ENCODE measurements at regions not wholly inside any gene's neighbourhood (a gene's known extent, or its start where the extent isn't known, plus 50 kb on each side); places are given as distances from the start of the nearest gene placed in this dataset.

DNA sequence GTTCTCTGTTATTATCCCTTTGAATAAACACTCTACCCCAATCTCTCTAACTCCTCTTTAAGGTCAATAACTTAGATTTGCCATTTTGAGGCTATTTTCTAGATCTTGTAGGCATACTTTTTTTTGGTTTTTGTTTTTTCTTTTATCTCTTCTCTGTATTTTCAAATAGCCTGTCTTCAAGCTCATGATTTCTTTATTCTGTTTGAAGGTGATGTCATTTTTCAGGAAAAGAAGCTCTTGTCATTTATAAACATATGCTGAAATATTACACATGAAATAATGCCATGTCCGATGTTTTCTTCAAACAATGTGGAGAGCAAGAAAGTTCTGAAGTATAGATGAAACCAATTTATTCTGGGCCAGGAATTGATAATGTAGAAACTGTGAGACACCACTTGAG is 57.5 kb upstream of the CABCOCO1 start:
- Histone ChIP-seq H3K27ac (no peak overlapping the region), H3K9me3 (no peaks in the 10 kb centered on the region), H3K4me3 (no peak overlapping the region), H3K4me1 (no peaks in the 10 kb centered on the region), H3K27me3 (no peaks in the 10 kb centered on the region), H3K36me3 (no peaks in the 10 kb centered on the region)
- DNase-seq: no peak
- no peak for ATAC-seq
- TF ChIP-seq, protein P1, sequence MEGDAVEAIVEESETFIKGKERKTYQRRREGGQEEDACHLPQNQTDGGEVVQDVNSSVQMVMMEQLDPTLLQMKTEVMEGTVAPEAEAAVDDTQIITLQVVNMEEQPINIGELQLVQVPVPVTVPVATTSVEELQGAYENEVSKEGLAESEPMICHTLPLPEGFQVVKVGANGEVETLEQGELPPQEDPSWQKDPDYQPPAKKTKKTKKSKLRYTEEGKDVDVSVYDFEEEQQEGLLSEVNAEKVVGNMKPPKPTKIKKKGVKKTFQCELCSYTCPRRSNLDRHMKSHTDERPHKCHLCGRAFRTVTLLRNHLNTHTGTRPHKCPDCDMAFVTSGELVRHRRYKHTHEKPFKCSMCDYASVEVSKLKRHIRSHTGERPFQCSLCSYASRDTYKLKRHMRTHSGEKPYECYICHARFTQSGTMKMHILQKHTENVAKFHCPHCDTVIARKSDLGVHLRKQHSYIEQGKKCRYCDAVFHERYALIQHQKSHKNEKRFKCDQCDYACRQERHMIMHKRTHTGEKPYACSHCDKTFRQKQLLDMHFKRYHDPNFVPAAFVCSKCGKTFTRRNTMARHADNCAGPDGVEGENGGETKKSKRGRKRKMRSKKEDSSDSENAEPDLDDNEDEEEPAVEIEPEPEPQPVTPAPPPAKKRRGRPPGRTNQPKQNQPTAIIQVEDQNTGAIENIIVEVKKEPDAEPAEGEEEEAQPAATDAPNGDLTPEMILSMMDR (IDR thresholded peaks at IDR 0.05): no peak
- intact Hi-C loops (cut with DNase I): no loop called here

DNA sequence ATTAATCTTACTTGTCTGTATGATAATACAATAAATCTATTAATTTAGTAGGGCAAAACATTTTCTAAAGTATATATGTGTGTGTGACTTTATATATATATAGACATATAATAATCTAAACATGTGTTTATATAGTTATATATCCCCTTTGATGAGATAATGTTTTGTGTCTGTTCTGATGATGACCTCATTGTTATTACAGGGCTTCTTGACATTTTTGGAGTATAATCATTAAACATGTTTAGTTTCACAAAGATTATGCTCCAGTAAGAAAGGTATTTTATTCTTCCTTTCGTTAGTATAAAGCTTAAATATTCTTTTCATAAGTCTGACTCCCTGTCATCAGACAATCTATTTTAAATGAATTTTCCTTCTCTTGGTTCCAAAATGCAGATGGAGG is 62.3 kb upstream of the CABCOCO1 start:
- DNase-seq (no peak), ATAC-seq (no peak)
- no peak overlapping the region for H3K27ac ChIP-seq
- H3K4me1 ChIP-seq: no peaks in the 10 kb centered on the region
- intact Hi-C loops (cut with DNase I): no loop called here
- H3K9me3 ChIP-seq: no peaks in the 10 kb centered on the region
- TF ChIP-seq, protein P1 (IDR thresholded peaks at IDR 0.05): no peak
- no peaks in the 10 kb centered on the region for H3K27me3 ChIP-seq
- no peak overlapping the region for H3K4me3 ChIP-seq
- H3K36me3 ChIP-seq: no peaks in the 10 kb centered on the region

DNA sequence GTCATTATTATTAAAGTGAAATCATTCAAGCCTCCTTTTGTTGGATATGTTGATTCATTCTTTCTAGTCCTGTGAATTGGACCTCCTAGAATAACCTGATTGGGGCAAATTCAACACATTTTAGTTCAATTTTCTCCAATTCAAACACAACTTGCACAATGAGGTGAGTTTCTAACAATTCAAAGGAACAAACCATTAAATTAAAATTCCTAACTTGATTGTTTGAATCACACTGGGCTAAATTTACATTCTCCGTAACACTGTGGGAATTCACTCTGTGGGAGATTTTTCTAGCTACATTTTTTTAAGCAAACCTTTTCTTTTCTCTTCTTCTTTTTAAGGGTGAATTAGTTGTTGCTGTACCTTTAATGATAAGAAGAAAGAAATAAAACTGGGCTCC is 68.3 kb upstream of the CABCOCO1 start:
- intact Hi-C loops (cut with DNase I): no loop called here
- no peaks in the 10 kb centered on the region for H3K36me3 ChIP-seq
- no peaks in the 10 kb centered on the region for H3K4me1 ChIP-seq
- TF ChIP-seq, protein P1 (IDR thresholded peaks at IDR 0.05): no peak
- H3K4me3 ChIP-seq: no peak overlapping the region
- ATAC-seq (no peak), DNase-seq (no peak)
- no peak overlapping the region for H3K27ac ChIP-seq
- no peaks in the 10 kb centered on the region for H3K27me3 ChIP-seq
- no peaks in the 10 kb centered on the region for H3K9me3 ChIP-seq

DNA sequence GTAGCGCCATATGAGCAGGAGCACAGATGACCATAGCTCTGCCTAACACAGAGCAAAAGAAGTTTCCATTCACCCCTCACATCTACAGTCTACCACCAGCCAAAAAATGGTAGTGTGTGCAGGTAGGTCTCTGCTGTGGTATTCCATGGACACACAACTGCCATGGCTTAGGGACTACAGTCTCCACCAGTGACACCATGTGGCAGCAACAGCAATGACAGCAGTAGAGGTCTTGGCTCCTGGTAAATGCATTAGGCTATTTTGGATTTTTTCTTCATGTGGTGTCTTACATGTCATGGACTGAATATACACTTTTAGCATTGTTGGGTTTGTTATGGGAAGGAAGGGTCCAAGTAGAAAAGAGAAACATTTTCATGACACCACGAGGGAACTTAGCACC is 70.1 kb upstream of the CABCOCO1 start:
- TF ChIP-seq, protein P1 (IDR thresholded peaks at IDR 0.05): no peak
- peak; percentile 65 for ATAC-seq
- no peaks in the 10 kb centered on the region for H3K36me3 ChIP-seq
- DNase-seq: no peak
- H3K4me1 ChIP-seq: no peaks in the 10 kb centered on the region
- no peak overlapping the region for H3K27ac ChIP-seq
- no peaks in the 10 kb centered on the region for H3K27me3 ChIP-seq
- H3K9me3 ChIP-seq: no peaks in the 10 kb centered on the region
- H3K4me3 ChIP-seq: no peak overlapping the region
- intact Hi-C loops (cut with DNase I): no loop called here

DNA sequence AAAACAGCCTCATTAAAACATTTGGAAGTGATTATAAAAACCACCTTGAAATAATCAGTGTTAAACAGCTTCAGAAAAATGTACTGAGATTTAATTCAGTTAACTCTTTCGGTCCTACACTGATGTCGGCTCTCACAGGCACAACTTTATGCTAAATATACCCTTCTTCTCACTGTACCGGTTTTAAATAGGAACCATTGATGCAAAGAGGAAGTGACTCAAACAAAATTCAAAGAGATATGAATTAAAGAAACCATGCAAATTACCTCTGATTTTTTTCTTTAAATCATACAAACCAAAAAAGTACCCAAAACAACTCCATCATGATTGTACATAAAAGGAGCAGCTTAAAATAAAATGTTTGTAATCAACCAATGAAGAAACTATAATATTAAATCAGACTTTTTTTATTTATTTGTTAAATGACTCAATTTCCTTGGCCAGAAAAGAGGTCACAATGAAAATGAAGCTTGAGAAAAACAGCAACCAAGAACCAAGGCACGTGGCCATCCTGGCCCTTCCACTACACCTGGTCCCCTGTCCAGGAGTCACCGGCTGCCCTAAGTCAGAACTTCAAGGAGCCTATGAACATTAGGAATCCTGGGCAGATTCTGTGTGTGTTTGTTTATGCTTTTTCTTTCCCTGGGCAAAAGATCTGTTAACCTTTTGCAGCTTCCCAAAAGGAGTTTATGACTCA is 73.0 kb upstream of the CABCOCO1 start:
- no peak overlapping the region for H3K4me3 ChIP-seq
- H3K4me1 ChIP-seq: no peaks in the 10 kb centered on the region
- no peak for DNase-seq
- H3K9me3 ChIP-seq: no peaks in the 10 kb centered on the region
- TF ChIP-seq, protein P1 (IDR thresholded peaks at IDR 0.05): no peak
- intact Hi-C loops (cut with DNase I): no loop called here
- no peaks in the 10 kb centered on the region for H3K27me3 ChIP-seq
- no peak for ATAC-seq
- no peak overlapping the region for H3K27ac ChIP-seq
- no peaks in the 10 kb centered on the region for H3K36me3 ChIP-seq

Data from left lung (tissue), 4 donors.